GM21717 (cell line): ENCODE measurements at regions not wholly inside any gene's neighbourhood (a gene's known extent, or its start where the extent isn't known, plus 50 kb on each side); places are given as distances from the start of the nearest gene placed in this dataset.

Source experiments
- ATAC-seq: cut with Tn5 transposase; IDR thresholded peaks from one replicate; pipeline ENCODE4 v1.9.1; 2021; ENCODE audit warnings: mild to moderate bottlenecking, moderate library complexity; ENCODE audit not compliant: unreplicated experiment

DNA sequence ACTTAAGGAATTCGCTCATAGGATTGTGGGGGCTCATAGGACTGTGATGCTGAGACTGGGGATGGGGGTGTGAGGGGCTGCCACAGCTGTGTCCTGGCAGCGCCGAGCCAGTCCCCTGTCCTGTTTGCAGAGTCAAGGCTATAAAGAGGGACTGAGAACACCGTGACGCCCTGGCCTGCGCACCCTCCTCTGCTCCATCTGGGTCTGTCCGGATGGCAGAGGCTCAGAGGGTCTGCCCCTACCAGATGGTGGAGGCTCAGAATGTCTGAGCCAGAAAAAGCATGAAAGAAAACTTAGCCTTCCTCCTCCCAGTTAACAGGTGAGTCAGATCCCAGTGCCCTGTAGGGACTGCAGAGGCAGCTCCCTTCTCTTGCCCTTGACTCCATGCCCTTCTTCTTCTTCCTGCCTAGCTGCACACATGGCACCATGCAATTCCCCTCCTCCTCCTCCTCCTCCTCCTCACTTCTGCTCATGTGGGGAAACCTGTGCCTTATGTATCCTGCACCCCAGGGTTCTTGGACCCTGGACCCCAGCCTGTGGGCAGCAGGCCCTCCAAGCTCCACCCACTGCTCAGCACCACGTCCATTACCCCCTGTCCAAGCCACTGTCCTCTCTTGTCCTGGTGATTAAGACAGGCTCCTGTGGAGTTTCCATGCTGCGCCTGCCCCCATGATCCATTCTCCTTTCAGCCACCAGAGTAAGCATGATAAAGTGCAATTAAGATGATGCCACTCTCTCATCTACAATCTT lies 410.0 kb upstream of the SULF2 start:
- ATAC-seq, result no peak

DNA sequence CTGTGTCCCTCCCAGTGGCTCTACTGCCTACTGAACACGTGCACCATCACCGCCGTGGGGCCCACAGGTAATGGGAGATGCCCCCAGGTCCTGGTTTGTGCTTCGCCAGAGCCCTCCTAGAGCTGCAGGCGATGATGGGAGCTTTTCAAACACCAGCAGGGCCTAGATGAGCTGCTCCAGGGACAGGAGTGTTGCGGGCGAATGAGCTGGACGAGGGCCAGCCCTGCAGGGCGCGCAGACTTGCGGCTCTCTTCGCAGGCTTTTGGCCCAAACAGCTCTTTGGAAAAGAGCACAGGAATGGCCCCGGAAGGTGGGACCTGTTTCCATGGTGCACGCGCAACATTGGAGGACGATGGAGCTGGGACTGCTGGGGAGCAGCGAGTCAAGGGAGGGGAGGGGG lies 409.3 kb upstream of the SULF2 start:
- no peak for ATAC-seq

DNA sequence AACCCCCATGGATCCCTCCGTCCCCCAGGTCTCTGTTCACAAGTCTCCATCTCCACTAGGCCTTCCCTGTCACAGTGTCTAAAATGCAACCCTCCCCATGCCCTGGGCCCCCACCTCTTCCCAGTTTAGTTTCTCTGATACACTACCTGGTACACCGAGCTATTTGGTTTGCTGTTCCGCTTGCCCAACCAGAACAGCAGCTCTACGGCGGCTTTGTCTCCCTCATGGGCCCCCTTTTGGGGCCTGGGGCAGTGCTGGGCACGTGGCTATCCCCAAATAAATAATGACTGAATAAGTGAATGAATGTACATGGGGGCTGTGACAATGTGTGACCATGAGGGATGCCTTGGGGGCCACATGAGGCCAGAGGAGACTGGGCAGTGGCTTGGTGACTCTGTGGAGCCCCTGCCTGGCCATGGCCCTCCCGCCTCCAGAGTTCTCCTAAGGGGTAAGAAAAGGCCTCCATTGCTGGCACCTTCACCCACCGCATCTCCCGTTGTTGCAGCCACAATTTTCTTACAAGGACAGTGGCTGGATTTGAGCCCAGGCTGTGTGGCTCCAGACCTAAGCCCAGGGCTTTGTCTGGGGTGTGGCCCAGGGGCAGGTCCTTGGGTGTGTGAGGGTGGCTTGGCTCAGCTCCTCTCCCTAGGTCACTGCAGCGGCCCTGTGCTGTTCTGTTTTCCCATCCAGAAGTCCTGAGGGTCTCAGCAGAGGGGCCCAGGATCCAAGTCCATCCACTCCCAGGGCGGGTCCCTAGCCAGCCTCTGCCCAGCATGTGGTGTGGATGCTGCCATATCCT lies 408.5 kb upstream of the SULF2 start:
- ATAC-seq, result no peak

DNA sequence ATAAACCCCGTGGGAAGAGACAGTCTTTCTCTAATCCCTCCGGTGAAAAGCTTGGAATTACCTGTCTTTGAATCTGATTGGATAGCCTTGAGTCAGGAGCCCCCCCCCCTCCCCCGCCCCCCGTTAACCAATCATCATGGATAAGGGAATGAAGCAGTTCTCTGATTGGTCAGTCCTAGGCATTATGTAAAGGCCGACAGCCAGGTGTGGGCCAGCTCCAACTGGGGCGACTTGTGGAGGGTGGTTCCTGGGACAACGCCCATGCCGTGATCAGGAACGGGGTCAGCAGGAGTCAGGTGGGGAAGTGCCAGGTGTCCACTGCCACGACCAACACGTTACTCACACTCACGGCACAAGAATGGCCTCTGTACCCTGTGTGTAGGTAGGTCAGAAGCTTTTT lies 406.8 kb upstream of the SULF2 start:
- ATAC-seq, result no peak

DNA sequence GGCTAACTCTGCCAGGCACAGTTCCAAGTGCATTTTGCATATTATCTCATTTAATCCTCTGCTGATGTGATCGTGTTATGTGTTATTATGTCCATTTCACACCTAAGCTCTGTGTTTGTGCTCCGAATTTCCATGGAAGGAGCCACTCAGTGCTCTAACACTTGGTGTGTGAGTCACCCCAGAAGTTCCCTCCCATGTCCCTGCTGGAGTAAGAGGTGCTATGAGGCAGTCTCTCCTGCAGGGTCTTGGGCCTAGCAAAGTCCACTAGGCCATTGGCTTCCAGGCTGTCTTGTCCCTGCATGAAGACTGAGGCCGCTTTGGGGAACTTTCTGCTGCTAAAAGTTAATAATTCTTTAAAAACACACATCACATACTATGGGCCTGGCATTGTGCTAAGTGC lies 405.9 kb upstream of the SULF2 start:
- no peak for ATAC-seq

DNA sequence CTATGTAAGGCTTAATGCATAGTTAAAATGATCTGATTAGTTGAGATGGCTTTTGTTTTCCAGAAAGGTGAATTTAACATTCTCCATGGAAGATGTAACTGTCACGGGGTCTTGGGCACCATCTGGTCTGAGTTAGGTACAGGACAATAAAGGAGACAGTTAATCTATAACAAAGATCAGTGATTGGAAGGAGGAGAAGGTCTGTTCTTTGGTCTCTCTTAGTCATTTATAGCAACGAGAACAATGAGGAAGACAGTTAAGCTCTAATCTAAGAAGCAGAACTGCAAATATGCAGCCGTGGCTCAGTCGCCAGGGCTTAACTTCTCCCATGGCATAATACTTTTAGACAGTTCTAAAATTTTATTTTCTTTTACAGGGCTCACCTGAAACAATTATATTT lies 405.5 kb upstream of the SULF2 start:
- no peak for ATAC-seq

DNA sequence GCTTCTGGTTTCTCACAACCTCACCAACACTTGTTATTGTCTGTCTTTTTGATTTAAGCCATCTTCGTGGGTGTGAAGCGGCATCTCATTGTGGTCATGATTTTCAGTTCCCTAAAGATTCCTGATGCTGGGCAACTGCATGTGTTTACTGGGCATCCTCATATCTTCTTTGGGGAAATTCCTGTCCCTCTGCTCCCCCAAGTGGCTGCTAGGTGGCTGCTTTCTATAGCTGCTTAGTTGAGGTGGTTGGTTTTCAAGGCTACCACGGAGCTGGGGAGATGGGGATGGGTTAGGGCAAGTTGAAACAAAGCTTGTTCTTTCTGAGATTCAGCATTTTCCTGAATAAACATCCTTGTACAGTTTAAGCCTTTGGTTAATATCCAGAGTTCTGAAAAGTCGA lies 403.9 kb upstream of the SULF2 start:
- no peak for ATAC-seq

DNA sequence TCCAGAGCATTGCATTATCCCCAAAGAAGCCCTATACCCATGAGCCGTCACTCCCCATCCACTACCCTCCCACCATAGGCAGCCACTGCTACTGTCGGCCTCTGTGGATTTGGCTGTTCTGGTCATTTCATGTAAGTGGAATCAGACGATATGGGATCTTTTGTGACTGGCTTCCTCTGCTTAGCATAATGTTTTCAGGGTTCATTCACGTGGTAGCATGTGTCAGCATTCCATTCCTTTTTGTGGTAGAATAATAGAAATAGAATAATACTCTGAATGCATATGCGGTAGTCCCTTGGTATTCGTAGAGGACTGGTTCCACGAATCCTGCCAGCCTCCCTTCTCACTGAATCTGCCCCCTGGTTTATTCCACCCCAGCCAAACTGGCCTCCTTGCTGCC lies 402.6 kb upstream of the SULF2 start:
- no peak for ATAC-seq

DNA sequence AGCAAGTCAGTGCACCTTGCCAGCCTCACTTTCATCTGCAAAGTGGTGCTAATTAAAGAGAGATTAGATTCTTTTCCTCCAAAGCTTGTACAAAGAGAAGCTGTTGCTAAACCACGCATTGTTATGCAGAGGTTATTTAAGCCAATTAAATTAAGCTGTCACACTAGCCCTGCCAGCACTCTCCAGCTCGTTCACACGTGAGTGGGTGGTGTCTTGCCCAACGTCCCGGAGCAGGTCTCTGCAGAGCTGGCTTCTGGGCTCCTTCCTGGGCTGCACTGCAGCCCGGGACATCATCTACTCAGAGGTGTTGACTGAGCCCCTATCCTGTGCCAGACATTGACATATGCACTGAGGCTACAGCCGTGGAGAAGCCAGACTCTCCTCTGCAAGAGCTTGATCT lies 401.6 kb upstream of the SULF2 start:
- ATAC-seq, result no peak

DNA sequence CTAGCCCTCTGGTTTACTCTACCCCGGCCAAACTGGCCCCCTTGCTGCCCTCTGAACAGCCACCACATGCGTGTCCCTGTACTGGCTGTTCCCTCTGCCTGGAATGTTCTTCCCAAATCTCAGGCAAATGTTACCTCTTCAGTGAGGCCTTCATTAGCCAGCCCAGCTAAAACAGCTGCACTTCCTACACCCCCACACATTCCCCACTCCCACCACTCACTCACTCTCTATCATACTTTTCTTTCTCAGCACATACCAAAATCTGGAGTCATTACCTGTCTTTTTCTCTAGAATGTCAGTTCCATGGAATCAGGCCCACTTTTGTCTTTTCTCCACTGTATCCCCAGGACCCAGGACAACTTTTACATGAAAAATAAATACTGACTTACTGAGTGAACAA lies 401.2 kb upstream of the SULF2 start:
- no peak for ATAC-seq

DNA sequence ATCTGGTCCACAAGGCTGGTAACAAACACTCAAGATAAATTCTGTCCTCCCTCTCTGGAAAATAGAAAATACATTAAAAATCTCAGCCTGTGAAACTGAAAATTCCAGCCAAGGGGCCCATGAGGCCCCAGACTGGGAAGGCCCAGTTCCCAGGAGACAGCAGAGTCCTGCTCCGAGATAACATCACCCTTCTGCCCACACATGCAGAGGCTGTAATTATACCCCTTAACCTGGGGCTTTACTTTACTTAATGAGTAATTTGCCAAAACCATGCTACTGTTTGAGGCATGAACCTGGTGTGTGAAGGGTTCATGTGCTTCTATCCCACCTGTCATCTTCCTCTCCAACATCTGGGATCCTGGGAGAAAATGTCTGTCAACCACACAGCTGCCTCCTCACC lies 398.9 kb upstream of the SULF2 start:
- ATAC-seq, result no peak

DNA sequence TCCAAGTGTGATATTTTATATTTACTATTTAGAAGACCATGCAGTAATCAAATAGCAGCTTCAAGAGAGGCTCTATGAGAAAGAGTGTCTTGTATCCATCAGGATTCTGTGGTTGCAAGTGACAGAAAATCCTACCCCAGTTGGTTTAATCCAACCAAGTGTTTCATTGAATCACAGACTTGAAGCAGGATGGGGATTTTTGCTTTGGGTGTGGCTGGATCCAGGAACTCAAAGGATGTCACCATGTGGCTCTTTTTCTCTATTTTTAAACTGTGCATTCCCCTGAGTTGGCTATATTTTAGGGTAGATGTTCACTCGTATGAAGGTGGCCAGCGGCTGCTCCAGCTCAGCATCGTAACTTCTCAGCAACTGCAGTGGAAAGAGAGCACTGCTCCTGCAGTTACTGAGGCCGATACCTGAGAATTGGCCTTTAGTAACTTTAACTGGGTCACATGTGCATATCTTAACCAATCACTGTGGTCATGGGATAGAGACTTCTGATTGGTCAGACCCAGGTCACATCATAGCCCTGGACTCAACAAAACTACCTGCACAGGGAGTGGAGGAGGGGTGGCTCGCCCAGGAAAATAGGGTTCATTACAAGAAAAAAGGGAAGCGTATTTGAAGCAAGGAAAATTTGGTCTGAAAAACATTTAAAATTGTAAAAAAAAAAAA lies 396.1 kb upstream of the SULF2 start:
- ATAC-seq, result no peak

DNA sequence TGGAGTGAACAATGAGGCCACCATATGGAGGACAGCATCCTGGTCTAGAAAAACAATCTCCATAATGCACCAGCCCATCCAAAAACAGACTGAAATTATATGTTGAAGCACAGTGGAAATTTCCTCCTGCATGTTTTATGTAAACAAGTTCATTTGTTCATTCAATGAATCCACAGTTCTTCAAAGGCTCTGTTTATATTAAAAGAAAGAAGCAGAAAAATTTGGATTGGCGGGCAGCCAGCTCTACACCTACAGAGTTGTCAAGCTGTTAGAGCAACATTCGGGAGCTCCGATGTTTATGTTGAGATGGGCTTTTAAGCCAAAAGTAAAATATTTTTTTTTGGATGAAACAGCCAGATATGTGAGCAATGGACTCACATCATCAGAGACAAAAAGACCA lies 395.3 kb upstream of the SULF2 start:
- no peak for ATAC-seq

DNA sequence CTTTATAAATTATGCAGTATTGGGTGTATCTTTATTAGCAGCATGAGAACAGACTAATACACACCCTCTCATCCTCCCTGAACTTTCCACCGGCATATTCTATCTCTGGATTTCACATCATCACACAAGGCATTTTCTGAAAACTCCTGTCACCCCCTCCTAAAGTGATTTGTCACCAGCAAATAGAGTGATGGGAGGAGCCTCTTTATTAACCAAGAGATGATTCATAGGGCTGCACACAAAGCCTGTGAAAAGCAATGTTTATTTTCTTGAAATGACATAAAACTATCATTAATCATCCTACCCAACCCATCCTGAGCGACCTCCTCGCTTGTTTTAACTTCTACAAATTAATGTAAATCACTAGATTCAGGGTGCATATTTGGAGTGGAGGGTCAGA lies 394.7 kb upstream of the SULF2 start:
- no peak for ATAC-seq

DNA sequence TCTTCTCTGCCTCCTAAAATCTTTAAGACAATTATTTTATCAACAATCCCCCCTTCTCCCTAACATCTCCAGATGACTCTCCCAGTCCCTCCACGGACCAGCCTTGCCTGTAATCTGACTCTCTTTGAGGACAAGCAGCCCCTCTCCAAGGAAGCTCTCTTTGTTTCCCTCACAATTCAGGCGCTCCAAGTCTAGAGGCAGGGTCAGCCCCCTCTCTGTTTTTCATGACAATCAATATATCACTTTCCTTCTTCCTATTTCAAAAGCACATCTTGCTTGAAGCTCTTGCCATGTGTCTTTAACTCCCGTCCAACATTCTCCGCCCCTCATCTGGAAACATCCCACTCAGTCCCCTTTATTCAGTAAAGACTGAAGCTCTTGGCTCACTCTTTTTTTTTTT lies 393.4 kb upstream of the SULF2 start:
- no peak for ATAC-seq

DNA sequence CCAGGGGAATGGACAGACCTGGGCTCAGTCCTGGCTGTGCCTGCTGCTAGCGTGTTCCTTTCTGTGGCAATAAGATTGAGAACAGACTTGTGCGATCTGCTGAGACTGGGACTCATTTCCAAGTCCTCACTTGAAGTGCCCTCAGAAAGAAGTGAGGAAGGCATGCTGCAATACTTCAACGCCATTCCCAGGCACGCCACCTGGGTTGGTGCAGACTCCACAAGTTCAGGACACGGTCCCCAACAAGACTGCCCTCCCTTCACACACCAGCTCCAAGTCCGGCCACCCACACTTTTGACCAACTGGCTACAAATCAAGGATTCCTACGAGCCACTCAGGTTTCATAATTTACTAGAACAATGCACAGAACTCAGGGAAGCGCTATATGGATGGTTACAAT lies 391.8 kb upstream of the SULF2 start:
- ATAC-seq, result no peak

DNA sequence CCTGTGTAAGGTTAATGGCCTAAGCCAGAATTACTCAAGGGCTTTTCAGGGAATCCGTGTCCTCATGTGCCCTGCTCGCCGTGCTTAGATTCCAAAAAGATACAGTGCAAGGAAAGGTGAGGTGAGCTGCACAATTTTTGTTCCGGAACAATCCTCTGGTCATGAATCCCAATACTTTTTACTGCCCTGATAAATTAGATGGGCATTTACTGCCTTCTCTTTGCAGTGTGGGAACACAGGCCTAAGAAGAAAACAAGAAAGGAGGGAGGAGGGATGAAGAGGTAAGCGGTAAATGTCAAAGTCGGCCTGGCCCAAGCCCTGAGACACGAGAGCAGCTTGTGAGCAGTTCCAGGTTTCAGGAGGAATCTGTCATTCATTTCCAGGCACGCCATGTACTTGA lies 390.9 kb upstream of the SULF2 start:
- no peak for ATAC-seq

DNA sequence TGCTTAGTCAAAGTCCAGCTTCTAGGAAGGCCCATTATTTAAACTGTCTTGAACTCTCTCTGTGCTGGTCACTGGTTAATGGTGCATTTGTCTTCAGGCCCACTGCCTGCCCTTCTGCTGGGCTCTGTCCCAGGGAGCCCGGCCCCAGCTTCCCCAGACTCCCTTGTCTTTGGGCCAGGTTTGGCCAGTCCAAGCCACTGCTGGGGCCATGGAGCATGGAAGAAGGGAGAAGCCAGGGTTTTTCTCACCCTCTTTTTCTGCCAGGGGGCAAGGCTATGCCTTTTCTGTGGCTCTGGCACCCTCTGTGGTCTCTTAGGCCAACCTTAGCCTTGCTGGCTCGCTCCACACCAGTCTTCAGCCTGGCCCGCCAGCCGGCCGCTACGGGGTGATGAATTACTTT lies 390.0 kb upstream of the SULF2 start:
- ATAC-seq, result no peak

DNA sequence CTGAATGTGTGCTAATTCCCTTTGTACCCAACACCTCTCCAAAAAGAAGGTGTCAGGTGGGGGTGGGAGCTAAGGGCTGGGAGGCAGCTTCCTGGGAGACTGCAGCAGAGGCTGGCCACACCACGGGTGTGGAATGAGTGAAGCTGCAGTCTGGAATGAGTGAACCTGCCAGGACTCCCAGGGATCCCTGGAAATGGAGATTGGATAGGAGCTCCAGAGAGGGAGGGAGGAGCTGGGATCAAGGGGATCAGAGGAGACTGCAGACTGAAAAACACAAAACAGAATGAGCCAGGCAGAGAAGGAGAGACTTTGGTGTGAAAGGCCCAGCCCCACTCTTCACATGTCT lies 387.0 kb upstream of the SULF2 start:
- no peak for ATAC-seq

DNA sequence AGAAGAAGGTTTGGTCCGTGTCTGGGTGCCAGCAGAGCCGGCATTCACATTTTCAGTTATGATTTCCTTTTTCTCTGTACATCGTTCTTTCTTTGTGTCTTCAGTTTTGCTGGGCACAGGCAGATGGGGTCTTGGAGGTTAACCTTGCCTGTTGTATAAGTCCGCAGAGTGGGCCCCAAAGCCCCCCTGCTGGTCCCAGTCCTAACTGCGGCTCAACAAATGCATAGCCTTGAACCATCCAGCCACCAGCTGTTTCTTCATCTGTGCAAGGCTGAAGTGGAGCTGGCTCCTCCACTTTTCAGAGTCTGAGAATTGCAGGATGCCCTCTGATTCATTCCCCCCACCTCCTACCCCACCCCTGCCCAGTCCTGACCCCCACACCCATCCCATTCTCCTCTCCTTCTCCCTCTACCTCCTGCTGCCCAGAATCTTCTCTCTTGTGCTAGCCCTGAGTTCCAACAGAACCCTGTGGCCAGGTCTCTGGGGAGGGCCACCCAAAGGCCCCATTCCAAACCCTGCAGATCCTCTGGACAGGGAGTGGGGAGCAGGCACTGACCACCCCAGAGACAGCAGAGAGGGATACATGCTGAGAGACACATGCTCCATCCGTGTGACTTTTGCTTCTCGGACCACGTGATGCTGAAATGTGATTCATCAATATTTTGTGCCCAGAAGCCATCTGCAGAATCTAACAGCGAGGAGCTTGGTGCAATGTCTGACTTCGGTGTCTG lies 386.5 kb upstream of the SULF2 start:
- no peak for ATAC-seq

DNA sequence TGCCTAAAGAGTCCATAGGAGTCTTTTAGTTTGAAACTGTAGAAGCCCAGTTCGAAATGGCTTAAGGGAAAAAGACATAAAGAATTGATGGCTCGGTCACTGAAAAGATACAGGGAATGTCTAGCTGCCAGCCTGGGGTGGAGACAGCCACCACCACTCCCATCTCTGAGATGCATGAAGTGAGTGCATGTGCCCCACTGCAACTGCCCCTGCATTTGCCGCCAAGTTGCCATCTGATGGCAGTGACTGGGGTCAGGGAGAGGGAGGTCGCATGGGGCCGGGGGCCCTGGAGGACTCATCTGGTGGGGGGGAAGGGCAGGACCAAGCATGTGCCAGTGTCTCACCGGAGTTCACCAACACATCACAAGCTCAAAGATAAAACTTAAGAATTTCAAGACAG lies 385.8 kb upstream of the SULF2 start:
- no peak for ATAC-seq

DNA sequence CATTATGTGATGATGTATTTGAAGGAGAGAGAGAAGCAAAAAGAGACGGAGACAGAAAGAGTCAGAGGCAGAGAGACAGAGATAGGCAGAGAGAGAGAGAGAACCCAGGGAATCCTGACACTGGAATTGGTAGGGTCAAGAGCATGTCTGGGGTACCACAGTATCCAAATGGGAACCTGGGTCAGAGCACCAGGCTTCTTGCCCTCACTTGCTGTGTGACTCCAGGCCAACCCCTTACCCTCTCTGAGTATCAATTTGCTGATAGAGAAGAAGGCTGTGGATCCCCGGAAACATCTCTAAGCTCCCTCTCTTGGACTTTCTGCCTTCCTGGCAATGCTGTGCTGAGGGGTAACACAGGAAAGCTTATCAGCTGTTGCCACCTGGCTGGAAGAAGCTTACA lies 385.3 kb upstream of the SULF2 start:
- no peak for ATAC-seq
